Type B pancreatic cell (in vitro differentiated cells): ENCODE measurements at regions not wholly inside any gene's neighbourhood (a gene's known extent, or its start where the extent isn't known, plus 50 kb on each side); places are given as distances from the start of the nearest gene placed in this dataset.

Experiments used
- DNase-seq: peaks from one replicate; pipeline ENCODE4 v3.0.0; 2021; ENCODE audit warnings: mixed read lengths; ENCODE audit not compliant: unreplicated experiment; ENCODE audit errors: extremely low spot score
- H3K27ac Mint-ChIP-seq: 2 replicates; pipeline ENCODE4 v1.8.0; 2021; ENCODE audit warnings: mild to moderate bottlenecking, mixed read lengths
- H3K27me3 Mint-ChIP-seq: 2 replicates; pipeline ENCODE4 v1.8.0; 2021; ENCODE audit warnings: mixed read lengths
- H3K36me3 Mint-ChIP-seq: 2 replicates; pipeline ENCODE4 v1.8.0; 2021; ENCODE audit warnings: mixed read lengths
- H3K4me1 Mint-ChIP-seq: one replicate; pipeline ENCODE4 v1.8.0; 2021; ENCODE audit warnings: mixed read lengths; ENCODE audit not compliant: unreplicated experiment
- H3K4me3 Mint-ChIP-seq: 2 replicates; pipeline ENCODE4 v1.8.0; 2021; ENCODE audit warnings: mild to moderate bottlenecking, mixed read lengths
- H3K9me3 Mint-ChIP-seq: 2 replicates; pipeline ENCODE4 v1.8.0; 2021; ENCODE audit warnings: mixed read lengths
- TF ChIP-seq, protein P1 (sequence below): fragments of 200-600 bp; sonication (generic); conservative IDR thresholded peaks from 2 replicates; pipeline ENCODE4 v1.5.0; 2021; ENCODE audit warnings: antibody characterized with exemption, mild to moderate bottlenecking

DNA sequence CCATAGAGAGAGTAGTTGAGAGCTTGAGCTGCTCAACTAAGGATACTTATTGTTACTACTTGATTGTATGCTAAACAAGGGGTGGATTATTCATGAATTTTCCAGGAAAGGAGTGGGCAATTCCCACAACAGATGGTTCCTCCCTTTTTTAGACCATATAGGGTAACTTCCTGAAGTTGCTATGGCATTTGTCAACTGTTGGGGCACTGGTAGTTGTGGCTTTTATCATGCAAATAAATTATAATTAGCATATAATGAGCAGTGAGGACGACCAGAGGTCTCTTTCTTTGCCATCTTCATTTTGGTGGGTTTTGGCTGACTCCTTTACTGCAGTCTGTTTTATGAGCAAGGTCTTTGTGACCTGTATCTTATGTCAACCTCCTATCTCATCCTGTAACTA, 1403.5 kb upstream of the PABPC4L start:
- H3K9me3 Mint-ChIP-seq = no peaks in the 10 kb centered on the region
- H3K4me3 Mint-ChIP-seq = no peak overlapping the region
- TF ChIP-seq, protein P1, sequence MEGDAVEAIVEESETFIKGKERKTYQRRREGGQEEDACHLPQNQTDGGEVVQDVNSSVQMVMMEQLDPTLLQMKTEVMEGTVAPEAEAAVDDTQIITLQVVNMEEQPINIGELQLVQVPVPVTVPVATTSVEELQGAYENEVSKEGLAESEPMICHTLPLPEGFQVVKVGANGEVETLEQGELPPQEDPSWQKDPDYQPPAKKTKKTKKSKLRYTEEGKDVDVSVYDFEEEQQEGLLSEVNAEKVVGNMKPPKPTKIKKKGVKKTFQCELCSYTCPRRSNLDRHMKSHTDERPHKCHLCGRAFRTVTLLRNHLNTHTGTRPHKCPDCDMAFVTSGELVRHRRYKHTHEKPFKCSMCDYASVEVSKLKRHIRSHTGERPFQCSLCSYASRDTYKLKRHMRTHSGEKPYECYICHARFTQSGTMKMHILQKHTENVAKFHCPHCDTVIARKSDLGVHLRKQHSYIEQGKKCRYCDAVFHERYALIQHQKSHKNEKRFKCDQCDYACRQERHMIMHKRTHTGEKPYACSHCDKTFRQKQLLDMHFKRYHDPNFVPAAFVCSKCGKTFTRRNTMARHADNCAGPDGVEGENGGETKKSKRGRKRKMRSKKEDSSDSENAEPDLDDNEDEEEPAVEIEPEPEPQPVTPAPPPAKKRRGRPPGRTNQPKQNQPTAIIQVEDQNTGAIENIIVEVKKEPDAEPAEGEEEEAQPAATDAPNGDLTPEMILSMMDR = no peak
- H3K27me3 Mint-ChIP-seq = no peaks in the 10 kb centered on the region
- H3K27ac Mint-ChIP-seq = no peak overlapping the region
- H3K4me1 Mint-ChIP-seq = no peaks in the 10 kb centered on the region
- H3K36me3 Mint-ChIP-seq = no peaks in the 10 kb centered on the region
- DNase-seq = no peak

DNA sequence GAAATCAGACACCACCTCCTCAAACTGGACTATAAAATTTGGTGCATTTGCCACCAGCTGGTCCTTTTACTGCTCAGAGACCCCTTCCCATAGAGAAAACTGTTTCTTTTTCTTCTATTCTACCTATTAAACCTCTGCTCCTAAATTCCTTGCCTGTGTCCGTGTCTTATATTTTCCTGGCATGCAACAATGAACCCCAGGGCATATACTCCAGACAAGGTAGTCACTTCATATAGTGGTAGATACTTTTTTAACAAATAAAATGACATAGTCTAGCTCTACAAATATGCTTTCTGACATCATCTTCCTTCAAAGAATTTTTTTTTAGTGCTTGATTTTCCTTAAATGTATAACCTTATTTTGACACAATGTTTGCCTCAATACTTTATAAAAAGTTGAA, 1402.9 kb upstream of the PABPC4L start:
- H3K36me3 Mint-ChIP-seq = no peaks in the 10 kb centered on the region
- no peak overlapping the region for H3K27ac Mint-ChIP-seq
- DNase-seq = no peak
- TF ChIP-seq, protein P1 = no peak
- no peaks in the 10 kb centered on the region for H3K27me3 Mint-ChIP-seq
- H3K9me3 Mint-ChIP-seq = no peaks in the 10 kb centered on the region
- H3K4me1 Mint-ChIP-seq = no peaks in the 10 kb centered on the region
- H3K4me3 Mint-ChIP-seq = no peak overlapping the region

DNA sequence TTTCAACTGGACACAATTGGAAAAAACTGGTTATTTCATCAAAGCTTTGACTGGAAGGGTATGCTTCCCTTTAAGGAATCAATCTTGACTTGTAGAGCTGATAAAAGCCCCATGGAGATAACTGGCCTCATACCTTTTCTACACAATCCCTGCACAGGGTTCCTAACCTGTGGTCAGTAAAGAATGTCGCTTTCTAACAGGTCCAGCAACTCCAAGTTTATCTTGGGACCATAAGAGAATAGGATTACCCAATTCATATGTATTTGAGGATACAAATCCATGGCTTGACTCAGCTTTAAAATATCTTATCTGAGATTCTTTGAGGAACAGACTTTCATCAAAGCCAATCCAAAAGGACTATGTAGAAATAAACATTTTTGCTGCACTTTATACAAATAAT, 1399.8 kb upstream of the PABPC4L start:
- no peaks in the 10 kb centered on the region for H3K9me3 Mint-ChIP-seq
- DNase-seq = no peak
- H3K4me1 Mint-ChIP-seq = no peaks in the 10 kb centered on the region
- TF ChIP-seq, protein P1 = no peak
- no peak overlapping the region for H3K27ac Mint-ChIP-seq
- no peaks in the 10 kb centered on the region for H3K36me3 Mint-ChIP-seq
- no peaks in the 10 kb centered on the region for H3K27me3 Mint-ChIP-seq
- no peak overlapping the region for H3K4me3 Mint-ChIP-seq

DNA sequence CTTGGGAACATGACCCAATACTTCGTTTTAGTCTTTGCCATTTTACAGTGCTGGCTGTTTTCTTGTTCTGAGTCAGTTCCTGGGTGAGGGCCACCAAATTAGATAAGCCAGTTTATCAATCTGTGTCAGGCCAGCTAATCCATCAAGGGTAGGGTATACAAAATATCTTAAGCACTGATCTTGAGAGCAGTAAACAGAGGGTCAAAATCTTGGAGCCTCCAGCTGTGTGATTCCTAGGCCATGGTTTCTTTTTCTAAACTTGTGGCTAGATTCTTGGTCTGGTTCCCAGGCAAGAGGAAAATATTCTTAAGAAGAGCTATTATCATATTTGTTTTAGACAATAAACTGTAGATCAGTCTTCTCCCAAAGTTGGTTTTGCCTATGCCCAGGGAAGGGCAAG, 1396.6 kb upstream of the PABPC4L start:
- DNase-seq = no peak
- Mint-ChIP-seq H3K27ac (no peak overlapping the region), H3K4me3 (no peak overlapping the region), H3K27me3 (no peaks in the 10 kb centered on the region), H3K36me3 (no peaks in the 10 kb centered on the region), H3K4me1 (no peaks in the 10 kb centered on the region), H3K9me3 (no peaks in the 10 kb centered on the region)
- TF ChIP-seq, protein P1 = no peak

DNA sequence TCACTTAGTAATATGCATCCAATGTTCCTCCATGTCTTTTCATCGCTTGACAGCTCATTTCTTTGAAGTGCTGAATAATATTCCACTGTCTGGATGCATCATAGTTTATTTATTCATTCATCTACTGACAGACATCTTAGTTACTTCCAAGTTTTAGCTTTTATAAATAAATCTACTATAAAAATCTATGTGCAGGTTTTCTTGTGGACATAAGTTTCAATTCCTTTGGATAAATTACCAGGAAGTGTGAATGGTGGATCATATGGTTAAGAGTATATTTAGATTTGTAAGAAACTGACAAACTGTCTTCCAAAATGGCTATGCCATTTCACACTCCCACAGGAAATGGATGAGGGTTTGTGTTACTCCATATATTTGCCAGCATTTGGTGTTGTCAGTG, 1392.9 kb upstream of the PABPC4L start:
- TF ChIP-seq, protein P1 = no peak
- H3K27me3 Mint-ChIP-seq = no peaks in the 10 kb centered on the region
- no peak overlapping the region for H3K27ac Mint-ChIP-seq
- H3K9me3 Mint-ChIP-seq = no peaks in the 10 kb centered on the region
- no peaks in the 10 kb centered on the region for H3K36me3 Mint-ChIP-seq
- no peak overlapping the region for H3K4me3 Mint-ChIP-seq
- no peaks in the 10 kb centered on the region for H3K4me1 Mint-ChIP-seq
- no peak for DNase-seq

DNA sequence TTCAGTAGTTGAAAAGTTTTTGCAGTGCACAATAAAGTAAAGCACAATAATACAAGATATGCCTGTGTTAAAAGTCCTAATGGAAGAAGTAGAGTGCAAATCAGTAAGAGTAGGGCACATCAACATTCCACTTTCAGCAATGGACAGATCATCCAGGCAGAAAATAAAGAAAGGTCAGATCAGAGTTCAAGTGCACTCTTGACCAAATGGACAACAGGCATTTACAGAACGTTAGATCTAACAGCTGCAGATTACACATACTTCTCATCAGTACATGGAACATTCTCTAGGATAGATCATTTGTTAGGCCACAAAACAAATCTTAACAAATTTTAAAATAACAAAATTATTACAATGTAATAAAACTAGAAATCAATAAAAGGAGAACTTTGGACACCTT, 1373.5 kb upstream of the PABPC4L start:
- Mint-ChIP-seq H3K4me1 (peaks cover 5% of the 10 kb centered on the region), H3K36me3 (no peaks in the 10 kb centered on the region), H3K4me3 (no peak overlapping the region), H3K27ac (no peak overlapping the region), H3K27me3 (no peaks in the 10 kb centered on the region), H3K9me3 (peaks cover 3% of the 10 kb centered on the region)
- no peak for DNase-seq
- TF ChIP-seq, protein P1 = no peak
